WTC11 (cell line): ENCODE measurements at regions not wholly inside any gene's neighbourhood (a gene's known extent, or its start where the extent isn't known, plus 50 kb on each side); places are given as distances from the start of the nearest gene placed in this dataset.

Experiments
- CREB1 ChIP-seq: sonication (generic); formaldehyde crosslinking; IDR thresholded peaks from 2 replicates; pipeline ENCODE4 v1.8.0; 2023; ENCODE audit warnings: mild to moderate bottlenecking, missing genetic modification reagents
- CREM ChIP-seq: sonication (generic); formaldehyde crosslinking; IDR thresholded peaks from 2 replicates; pipeline ENCODE4 v1.8.1; 2022; ENCODE audit warnings: mild to moderate bottlenecking, missing genetic modification reagents, moderate library complexity
- FOXP1 ChIP-seq: sonication (generic); formaldehyde crosslinking; IDR thresholded peaks from 2 replicates; pipeline ENCODE4 v1.8.0; 2022; ENCODE audit warnings: missing genetic modification reagents, mild to moderate bottlenecking, moderate library complexity, borderline replicate concordance
- GABPB1 ChIP-seq: sonication (generic); formaldehyde crosslinking; IDR thresholded peaks from 2 replicates; pipeline ENCODE4 v1.8.1; 2023; ENCODE audit warnings: mild to moderate bottlenecking, missing genetic modification reagents
- TP53 ChIP-seq: sonication (generic); formaldehyde crosslinking; IDR thresholded peaks from 2 replicates; pipeline ENCODE4 v1.8.1; 2023; ENCODE audit warnings: mild to moderate bottlenecking, missing genetic modification reagents
- ZNF423 ChIP-seq: fragments of 250-450 bp; sonication (Bioruptor Pico); IDR thresholded peaks from 2 replicates; pipeline ENCODE4 v2.1.2; 2022; ENCODE audit warnings: mild to moderate bottlenecking, moderate library complexity
- TF ChIP-seq, protein P1 (sequence below): fragments of 250-450 bp; sonication (Bioruptor Pico); IDR thresholded peaks from 2 replicates; pipeline ENCODE4 v2.1.2; 2022; ENCODE audit warnings: mild to moderate bottlenecking, moderate library complexity
- TF ChIP-seq, protein P2 (sequence below): sonication (generic); formaldehyde crosslinking; IDR thresholded peaks from 2 replicates; pipeline ENCODE4 v1.8.0; 2022; ENCODE audit warnings: mild to moderate bottlenecking, missing genetic modification reagents
- TF ChIP-seq, protein P3 (sequence below): fragments of 200-600 bp; IDR thresholded peaks from 2 replicates; pipeline ENCODE4 v1.8.0; 2022; ENCODE audit warnings: antibody characterized with exemption
- TF ChIP-seq, protein P4 (sequence below): sonication (generic); formaldehyde crosslinking; IDR thresholded peaks from 2 replicates; pipeline ENCODE4 v1.8.1; 2023; ENCODE audit warnings: mild to moderate bottlenecking, missing genetic modification reagents, moderate library complexity
- TF ChIP-seq, protein P5 (sequence below): sonication (generic); formaldehyde crosslinking; IDR thresholded peaks from 2 replicates; pipeline ENCODE4 v1.8.0; 2023; ENCODE audit warnings: mild to moderate bottlenecking, missing genetic modification reagents
- TF ChIP-seq, protein P6 (sequence below): sonication (generic); formaldehyde crosslinking; IDR thresholded peaks from 2 replicates; pipeline ENCODE4 v1.8.1; 2022; ENCODE audit warnings: low read depth, mild to moderate bottlenecking, moderate library complexity, missing genetic modification reagents, borderline replicate concordance
- TF ChIP-seq, protein P7 (sequence below): sonication (generic); formaldehyde crosslinking; IDR thresholded peaks from 2 replicates; pipeline ENCODE4 v1.8.1; 2023; ENCODE audit warnings: mild to moderate bottlenecking, missing genetic modification reagents
- TF ChIP-seq, protein P8 (sequence below): fragments of 250-450 bp; sonication (Bioruptor Pico); conservative IDR thresholded peaks from 2 replicates; pipeline ENCODE4 v1.9.0; 2021; ENCODE audit warnings: mild to moderate bottlenecking

DNA sequence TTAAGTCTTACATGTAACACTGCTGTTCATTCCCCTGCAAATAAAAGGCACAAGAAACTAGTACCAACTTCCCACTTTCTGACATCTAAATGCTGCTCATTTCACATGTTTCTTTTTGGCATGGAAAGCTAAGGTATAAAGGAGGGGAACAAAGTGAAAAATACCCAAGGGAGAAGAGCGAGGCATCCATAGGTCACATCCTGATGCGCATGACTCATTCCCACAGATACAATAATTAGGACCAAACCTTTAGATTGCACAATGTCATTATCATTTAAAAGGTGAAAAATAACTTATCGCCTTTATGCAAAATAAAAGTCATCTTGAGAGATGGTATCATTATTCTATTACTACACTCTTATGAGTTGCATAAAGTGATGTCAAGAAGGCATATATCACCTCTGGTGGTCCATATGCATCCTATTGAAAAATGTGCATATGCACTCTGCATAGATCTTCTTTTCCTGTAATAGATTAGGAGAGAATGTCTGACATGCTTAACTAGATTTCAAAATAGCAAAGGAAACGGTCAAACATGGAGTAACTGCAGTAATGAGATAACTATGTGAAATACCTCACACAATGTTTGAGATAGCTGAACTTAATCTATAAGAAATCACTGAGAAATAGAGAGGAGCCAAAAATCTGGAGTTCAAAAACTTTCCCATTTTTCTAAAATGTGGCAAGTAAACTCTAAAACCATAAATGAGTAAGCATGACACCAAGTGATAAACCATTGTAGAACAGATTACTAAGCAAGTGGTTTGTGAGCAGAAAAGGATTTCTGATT is 382.5 kb upstream of the TMTC1 start:
- TF ChIP-seq FOXP1 (CRISPR knock-in tag) (no peak), GABPB1 (CRISPR knock-in tag) (no peak), CREB1 (CRISPR knock-in tag) (no peak), CREM (CRISPR knock-in tag) (no peak), TP53 (no peak), ZNF423 (CRISPR knock-in tag) (no peak)
- TF ChIP-seq, protein P1, sequence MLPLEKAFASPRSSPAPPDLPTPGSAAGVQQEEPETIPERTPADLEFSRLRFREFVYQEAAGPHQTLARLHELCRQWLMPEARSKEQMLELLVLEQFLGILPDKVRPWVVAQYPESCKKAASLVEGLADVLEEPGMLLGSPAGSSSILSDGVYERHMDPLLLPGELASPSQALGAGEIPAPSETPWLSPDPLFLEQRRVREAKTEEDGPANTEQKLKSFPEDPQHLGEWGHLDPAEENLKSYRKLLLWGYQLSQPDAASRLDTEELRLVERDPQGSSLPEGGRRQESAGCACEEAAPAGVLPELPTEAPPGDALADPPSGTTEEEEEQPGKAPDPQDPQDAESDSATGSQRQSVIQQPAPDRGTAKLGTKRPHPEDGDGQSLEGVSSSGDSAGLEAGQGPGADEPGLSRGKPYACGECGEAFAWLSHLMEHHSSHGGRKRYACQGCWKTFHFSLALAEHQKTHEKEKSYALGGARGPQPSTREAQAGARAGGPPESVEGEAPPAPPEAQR (CRISPR knock-in tag), result no peak
- TF ChIP-seq, protein P2, sequence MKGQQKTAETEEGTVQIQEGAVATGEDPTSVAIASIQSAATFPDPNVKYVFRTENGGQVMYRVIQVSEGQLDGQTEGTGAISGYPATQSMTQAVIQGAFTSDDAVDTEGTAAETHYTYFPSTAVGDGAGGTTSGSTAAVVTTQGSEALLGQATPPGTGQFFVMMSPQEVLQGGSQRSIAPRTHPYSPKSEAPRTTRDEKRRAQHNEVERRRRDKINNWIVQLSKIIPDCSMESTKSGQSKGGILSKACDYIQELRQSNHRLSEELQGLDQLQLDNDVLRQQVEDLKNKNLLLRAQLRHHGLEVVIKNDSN (CRISPR knock-in tag), result no peak
- TF ChIP-seq, protein P3, sequence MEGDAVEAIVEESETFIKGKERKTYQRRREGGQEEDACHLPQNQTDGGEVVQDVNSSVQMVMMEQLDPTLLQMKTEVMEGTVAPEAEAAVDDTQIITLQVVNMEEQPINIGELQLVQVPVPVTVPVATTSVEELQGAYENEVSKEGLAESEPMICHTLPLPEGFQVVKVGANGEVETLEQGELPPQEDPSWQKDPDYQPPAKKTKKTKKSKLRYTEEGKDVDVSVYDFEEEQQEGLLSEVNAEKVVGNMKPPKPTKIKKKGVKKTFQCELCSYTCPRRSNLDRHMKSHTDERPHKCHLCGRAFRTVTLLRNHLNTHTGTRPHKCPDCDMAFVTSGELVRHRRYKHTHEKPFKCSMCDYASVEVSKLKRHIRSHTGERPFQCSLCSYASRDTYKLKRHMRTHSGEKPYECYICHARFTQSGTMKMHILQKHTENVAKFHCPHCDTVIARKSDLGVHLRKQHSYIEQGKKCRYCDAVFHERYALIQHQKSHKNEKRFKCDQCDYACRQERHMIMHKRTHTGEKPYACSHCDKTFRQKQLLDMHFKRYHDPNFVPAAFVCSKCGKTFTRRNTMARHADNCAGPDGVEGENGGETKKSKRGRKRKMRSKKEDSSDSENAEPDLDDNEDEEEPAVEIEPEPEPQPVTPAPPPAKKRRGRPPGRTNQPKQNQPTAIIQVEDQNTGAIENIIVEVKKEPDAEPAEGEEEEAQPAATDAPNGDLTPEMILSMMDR, result no peak
- TF ChIP-seq, protein P4, sequence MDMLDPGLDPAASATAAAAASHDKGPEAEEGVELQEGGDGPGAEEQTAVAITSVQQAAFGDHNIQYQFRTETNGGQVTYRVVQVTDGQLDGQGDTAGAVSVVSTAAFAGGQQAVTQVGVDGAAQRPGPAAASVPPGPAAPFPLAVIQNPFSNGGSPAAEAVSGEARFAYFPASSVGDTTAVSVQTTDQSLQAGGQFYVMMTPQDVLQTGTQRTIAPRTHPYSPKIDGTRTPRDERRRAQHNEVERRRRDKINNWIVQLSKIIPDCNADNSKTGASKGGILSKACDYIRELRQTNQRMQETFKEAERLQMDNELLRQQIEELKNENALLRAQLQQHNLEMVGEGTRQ (CRISPR knock-in tag), result no peak
- TF ChIP-seq, protein P5, sequence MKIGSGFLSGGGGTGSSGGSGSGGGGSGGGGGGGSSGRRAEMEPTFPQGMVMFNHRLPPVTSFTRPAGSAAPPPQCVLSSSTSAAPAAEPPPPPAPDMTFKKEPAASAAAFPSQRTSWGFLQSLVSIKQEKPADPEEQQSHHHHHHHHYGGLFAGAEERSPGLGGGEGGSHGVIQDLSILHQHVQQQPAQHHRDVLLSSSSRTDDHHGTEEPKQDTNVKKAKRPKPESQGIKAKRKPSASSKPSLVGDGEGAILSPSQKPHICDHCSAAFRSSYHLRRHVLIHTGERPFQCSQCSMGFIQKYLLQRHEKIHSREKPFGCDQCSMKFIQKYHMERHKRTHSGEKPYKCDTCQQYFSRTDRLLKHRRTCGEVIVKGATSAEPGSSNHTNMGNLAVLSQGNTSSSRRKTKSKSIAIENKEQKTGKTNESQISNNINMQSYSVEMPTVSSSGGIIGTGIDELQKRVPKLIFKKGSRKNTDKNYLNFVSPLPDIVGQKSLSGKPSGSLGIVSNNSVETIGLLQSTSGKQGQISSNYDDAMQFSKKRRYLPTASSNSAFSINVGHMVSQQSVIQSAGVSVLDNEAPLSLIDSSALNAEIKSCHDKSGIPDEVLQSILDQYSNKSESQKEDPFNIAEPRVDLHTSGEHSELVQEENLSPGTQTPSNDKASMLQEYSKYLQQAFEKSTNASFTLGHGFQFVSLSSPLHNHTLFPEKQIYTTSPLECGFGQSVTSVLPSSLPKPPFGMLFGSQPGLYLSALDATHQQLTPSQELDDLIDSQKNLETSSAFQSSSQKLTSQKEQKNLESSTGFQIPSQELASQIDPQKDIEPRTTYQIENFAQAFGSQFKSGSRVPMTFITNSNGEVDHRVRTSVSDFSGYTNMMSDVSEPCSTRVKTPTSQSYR (CRISPR knock-in tag), result no peak
- TF ChIP-seq, protein P6, sequence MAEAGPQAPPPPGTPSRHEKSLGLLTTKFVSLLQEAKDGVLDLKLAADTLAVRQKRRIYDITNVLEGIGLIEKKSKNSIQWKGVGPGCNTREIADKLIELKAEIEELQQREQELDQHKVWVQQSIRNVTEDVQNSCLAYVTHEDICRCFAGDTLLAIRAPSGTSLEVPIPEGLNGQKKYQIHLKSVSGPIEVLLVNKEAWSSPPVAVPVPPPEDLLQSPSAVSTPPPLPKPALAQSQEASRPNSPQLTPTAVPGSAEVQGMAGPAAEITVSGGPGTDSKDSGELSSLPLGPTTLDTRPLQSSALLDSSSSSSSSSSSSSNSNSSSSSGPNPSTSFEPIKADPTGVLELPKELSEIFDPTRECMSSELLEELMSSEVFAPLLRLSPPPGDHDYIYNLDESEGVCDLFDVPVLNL (CRISPR knock-in tag), result no peak
- TF ChIP-seq, protein P7, sequence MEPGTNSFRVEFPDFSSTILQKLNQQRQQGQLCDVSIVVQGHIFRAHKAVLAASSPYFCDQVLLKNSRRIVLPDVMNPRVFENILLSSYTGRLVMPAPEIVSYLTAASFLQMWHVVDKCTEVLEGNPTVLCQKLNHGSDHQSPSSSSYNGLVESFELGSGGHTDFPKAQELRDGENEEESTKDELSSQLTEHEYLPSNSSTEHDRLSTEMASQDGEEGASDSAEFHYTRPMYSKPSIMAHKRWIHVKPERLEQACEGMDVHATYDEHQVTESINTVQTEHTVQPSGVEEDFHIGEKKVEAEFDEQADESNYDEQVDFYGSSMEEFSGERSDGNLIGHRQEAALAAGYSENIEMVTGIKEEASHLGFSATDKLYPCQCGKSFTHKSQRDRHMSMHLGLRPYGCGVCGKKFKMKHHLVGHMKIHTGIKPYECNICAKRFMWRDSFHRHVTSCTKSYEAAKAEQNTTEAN, result no peak
- TF ChIP-seq, protein P8, sequence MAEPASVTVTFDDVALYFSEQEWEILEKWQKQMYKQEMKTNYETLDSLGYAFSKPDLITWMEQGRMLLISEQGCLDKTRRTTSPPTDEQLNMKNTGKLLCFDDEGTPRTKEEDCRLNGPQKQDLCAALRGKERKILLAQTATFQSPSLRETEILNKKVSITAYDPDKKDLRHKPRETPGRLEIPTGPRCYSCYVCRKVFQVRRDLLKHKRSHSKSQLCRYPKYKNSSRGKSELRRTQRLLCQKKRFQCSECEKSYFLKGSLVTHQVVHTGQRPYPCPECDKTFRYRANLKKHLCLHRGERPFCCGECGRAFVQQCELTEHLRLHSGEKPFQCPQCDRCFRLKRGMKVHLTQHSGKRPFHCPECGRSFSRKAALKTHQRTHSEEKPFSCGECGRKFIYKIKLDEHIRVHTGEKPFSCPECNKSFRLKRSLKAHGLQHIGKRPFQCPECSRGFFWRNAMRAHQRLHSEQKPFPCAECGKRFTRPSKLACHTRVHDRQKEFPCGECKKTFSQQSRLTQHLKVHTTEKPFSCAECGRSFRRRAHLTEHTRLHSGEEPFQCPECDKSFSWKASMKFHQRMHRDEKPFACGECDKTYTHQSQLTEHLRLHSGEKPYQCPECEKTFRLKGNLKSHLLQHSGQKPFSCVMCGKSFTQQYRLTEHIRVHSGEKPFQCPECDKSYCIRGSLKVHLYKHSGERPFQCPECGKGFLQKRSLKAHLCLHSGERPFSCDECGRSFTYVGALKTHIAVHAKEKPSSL (CRISPR knock-in tag), result no peak
